ENCODE measurements at regions not wholly inside any gene's neighbourhood (a gene's known extent, or its start where the extent isn't known, plus 50 kb on each side); places are given as distances from the start of the nearest gene placed in this dataset.

DNA sequence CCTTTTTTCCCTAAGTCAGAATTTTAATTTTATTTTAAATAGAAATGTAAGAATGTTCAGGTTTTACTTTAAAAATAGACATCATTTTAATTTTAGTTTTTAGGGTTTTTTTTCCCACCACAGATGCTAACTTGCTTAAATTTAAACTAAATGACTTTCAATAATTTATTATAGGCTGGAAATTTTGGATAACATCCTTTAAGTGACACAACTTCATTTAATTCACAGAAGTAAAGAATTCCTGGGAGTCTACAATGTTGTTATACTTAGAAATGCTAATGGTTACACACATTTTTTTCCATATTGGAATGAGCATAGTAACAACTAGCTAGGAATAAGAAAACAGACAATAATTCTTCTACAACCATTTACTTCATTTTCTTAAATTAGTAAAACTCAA is 90.5 kb upstream of the PDE10A start:
- no peak for DNase-seq (ENCODE audit: low read depth)

DNA sequence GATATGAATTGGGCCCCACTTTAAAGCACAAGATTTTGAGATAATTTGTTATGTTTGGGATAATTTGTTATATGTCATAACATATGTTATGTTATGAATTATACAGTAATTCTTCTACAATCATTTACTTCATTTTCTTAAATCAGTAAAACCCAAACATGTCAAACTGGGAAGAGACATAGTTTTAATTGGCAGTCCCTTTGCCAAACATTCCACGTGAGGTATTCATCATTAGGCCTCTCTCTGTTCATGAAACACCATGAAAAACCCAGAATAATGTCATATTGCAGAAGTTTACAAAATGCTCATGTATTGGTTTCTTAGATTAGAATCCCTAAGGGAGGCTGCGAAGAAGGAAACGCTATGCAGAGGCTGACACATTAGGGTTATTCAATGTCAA is 89.4 kb upstream of the PDE10A start:
- DNase-seq (ENCODE audit: low read depth), result no peak

DNA sequence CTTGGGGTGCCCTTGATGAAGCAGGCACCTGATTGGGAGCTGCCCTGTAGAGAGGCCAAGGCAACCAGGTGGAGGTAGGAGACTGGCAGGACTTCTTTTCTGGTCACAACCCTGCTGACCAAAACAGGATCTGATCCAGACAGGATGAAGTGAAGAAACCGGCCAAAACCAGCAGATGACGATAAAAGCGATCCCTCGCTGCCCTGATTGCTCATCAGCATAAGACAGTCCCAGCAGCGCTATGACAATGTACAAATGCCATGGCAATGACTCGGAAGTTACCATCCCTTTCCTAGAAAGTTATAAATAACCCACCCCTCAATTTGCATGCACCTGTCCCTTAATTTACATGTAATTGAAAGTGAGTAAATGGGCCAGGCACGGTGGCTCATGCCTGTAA is 88.4 kb upstream of the PDE10A start:
- no peak for DNase-seq (ENCODE audit: low read depth)

DNA sequence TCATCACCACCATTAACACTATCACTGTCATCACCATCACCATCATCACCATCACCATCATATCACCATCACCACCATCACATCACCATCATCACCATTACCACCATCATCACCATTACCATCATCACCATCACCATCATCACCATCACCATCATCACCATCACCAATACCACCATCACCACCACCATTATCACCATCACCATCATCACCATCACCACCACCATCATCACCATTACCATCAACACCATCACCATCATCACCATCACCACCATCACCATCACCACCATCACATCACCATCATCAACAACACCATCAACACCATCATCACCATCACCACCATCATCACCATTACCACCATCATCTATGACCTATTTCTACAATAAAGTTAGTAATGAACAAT is 86.1 kb upstream of the PDE10A start:
- no peak for DNase-seq (ENCODE audit: low read depth)

DNA sequence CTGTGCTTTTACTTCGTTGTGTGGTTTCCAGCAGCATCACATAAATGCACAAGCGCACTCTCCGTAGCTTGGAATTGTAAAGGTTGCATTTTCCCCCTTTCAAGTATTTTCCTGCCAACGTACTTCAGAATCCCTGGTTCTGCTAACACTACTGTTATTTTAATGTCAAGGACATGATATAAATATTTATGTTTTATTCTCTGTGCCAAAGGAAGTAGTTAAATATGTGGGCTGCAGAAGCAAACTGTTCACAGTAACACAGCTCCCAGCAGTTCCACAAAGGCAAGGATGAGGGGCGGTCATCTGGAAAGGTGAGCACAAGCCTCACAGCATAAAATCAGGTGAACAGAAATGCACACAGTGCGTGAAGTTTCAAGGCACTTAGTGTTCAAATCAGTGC is 85.3 kb upstream of the PDE10A start:
- DNase-seq (ENCODE audit: low read depth), result no peak

DNA sequence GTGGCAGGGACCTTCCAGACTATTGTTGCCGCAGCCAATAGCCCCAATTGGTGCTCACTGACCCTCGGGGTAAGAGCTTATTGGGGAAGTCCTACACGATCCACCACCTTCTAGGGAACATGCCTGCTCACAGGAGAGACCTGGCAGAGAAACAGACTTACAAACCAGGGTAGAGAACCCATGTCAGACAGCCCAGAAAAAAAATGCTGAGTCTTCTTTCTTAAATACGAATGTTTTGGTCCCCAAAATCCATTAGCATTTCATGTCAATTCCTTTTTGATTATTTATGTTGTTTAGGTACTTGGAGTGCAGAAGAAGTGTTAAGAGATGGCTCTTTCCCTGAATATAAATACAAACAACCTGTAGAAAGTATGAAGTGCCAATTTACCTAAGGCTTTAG is 84.9 kb upstream of the PDE10A start:
- no peak for DNase-seq (ENCODE audit: low read depth)

DNA sequence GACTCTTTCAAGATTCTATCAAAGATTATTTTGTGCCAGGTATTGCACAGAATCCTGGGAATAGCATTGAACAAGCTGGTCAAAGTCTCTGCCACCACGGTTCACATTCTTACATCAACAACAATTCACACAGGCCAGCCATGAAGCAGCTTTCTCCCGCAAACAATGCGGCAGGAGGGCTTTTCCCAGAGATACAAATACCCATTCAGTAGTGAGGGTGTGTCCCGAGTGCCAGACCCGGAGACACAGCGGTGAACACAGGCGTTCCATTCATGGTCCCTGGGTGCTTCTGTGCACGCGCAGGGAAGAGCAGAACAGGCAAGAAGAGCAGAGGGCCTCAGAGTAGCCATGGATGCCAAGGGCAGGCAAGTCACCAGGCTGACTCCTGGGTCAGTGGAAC is 83.3 kb upstream of the PDE10A start:
- DNase-seq (ENCODE audit: low read depth), result no peak

DNA sequence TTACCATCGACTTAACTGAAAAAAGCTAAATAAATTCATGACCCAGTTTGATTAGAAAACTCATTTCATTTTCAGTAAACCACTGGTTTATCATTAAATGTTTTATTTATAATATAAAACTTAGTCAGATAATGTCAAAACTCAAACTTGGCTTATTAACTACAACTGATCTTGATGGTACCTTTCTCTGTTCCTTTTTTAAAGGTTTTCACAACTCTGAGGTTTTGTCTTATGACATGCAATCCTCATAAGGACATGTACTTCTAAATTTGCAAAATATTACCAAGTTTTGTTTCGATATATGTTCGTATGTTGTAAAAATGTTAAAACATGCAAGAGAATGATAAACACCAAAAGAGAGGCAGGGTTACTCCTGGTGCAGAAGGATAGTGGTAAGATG is 82.5 kb upstream of the PDE10A start:
- DNase-seq (ENCODE audit: low read depth), result no peak

DNA sequence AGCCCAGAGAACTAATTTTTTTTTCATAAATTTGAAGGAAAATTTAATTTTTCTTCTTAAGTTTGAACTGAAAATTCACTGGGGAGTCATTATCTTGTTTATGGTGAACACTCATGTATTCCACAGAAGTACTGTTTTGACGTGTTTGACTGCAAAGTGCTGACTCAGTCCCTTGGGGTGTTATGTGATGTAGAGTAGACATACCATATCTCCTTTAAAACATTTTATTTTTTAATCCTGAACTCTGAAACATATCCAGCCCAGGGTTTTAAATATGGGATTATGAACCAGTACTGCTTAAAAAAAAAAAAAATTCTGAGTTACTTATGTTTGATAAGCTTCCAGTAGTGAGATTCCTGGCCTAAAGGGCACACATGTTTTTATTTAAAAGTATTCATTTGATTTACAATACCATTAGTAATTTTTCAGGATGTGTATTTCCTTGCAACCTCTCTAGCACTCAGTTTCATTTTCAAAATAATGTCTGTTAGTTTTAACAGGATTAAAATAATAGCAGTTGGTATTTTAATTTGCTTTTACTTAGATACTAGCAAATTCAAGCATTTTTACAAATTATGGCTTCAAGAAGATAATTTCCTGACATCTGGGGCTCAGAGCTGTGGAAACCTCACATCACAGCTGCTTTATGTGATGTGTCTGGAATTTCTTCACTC is 81.7 kb upstream of the PDE10A start:
- no peak for DNase-seq (ENCODE audit: low read depth)

DNA sequence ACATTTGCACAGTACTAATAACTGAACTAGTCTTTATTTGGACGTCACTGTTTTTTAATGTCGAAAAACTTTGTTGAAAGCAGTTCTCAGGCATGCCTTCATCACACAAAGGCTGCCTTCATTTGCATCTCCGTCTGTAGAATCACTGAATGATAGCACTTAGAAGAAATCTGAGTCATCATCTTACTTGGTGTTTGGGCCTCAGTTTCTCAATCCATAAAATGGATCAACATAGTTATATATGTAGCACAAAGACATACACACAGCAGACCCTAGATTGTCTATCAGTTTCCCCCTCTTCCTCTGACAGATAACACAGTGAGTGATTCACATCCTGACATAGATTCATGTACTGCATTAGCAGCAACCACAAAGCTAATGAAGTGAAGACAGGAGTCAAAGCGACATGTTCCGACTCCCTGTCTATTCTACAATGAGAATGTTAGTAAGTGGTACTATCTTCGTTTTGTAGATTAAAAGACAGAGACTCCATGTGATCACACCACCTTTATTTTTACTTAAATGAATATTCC is 80.4 kb upstream of the PDE10A start:
- DNase-seq (ENCODE audit: low read depth), result no peak

DNA sequence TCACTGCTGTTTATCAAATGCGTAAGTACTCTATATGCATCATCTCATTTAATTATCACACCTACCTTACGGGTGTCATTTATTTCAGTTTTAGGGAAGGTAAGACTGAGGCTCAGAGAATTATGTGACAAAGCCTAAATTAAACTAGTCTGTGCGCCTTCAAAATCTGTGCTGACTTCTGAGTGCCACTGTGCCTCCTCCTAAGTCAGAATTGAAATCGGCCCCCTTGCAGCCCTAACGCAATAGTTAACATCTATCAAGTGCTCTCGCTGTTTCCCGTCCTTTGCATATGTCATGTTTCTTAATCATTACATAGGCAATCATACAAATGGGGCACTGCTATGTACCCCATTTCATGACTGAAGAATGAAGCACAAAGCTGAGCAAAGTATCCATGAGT is 79.0 kb upstream of the PDE10A start:
- no peak for DNase-seq (ENCODE audit: low read depth)

DNA sequence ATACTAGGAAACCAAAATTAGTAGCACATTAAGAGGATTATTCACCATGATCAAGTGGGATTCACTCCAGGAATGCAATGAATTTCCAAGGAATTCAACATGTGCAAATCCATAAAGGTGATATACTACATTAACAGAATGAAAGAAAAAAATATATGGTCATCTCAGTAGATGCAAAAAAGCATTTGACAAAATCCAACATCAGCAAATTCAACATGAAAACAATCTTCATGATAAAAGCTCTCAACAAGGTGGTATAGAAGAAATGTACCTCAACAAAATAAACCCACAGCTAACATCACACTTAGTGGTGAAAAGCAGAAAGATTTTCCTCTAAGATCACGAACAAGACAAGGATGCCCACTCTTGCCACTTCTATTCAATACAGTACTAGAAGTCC is 74.4 kb upstream of the PDE10A start:
- no peak for DNase-seq (ENCODE audit: low read depth)

DNA sequence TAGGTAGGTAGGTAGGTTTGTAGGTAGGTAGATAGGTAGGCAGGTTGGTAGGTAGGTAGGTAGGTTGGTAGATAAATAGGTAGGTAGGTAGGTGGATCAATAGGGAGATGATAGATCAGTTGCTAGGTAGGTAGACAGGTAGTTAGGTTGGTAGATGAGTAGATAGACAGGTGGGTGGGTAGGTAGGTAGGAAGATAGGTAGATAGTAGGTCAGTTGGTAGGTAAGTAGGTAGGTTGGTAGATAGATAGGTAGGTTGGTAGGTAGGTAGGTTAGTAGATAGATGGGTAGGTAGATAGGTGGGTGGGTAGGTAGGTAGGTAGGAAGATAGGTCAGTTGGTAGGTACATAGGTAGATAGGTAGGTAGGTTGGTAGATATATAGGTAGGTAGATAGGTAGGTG is 72.0 kb upstream of the PDE10A start:
- no peak for DNase-seq (ENCODE audit: low read depth)

DNA sequence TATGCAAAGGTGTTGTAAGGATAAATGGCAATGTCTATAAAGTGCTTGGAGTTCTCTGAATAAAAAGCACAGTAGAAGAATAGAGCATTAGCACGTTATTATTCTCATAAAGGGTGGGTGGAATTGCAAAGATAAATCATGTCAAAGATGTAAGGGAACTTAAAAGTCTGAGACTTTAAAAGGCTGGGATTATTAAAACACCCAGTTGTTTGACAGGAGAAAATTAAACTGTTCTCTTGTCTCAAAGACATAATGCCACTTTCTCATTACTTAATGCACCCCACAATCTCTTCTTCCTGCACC is 70.4 kb upstream of the PDE10A start:
- no peak for DNase-seq (ENCODE audit: low read depth)

DNA sequence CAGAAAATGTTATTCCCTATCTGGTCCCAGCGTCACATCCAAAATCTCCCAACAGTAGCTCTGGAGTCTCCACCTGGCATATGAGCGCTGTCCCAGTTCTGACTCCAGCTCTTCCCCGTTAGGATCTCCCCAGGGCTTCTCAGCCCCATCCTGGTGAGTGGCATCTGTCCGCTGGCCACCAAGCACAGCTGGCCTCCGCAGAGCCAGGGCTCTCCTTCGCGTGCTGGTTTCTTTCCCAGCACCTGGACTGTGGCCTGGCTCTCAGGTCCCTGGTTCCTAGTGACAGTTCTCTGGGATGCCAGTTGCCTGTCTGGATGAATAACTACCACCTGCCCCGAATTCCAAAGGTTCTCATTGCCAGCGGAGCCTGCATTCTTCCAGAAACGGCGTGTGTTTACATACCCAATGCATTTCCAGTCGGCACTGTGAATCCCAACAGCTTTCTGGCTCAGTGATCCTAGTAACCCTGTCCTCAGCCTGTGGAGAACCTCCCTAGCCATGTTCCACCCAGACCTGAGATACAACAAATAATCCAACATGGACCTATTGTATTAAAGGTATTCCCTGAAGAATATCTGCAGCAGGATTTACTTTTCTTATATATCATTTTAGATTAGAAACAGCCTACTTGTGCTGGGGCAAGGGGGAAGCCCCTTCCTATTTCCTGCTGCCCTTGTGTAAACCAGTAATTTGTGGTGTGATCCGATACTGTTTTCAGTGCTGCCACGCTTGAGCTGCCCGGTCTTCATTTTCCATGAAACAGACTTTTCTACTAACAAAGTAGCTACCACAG is 69.9 kb upstream of the PDE10A start:
- DNase-seq (ENCODE audit: low read depth), result no peak

DNA sequence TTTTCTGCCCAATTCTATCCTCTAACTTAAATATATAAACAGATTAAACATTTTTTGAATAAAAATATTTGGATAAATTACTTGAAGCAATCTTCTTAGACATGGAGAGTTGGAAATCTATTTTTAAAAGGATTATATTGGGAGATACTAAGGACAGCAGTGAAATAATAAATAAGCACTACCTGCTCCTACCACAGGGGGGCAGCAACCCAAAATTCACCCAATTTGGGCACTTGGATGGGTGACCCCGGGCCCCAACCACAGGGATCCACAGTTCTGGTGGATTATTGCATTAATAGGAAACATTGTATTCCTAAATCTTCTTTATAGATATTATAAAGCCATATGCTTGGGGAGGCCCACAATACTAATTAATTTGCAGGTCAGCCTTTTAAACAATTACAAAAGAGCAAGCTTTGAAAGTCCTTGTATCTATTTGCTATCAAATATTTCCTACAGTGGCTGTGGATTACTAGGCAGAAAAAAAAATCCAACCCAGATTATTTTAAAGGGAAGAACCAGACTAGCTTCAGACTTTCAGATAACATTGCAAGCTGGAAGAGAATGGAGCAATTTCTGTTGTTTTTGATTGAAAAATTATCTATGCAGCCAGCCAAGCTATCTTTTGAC is 66.4 kb upstream of the PDE10A start:
- DNase-seq (ENCODE audit: low read depth), result peak; percentile 3

DNA sequence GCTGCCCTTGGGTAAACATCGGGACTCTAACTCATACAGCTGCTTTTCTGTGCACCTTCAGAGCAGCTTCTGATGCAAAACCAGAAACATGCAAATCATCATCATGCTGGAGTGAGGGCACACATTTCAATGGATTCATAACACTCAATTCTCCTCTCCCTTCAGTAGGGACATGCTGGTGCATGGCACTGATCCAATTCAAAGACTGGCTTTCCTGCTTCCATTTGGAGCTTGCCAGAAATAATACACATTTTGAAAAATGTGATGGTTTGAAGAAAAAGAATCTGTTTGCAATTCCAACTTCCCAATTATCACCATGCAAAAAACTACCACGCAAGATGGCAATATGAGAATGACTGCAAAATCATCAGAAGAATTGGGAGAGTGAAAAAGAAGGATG is 65.2 kb upstream of the PDE10A start:
- DNase-seq (ENCODE audit: low read depth), result no peak

DNA sequence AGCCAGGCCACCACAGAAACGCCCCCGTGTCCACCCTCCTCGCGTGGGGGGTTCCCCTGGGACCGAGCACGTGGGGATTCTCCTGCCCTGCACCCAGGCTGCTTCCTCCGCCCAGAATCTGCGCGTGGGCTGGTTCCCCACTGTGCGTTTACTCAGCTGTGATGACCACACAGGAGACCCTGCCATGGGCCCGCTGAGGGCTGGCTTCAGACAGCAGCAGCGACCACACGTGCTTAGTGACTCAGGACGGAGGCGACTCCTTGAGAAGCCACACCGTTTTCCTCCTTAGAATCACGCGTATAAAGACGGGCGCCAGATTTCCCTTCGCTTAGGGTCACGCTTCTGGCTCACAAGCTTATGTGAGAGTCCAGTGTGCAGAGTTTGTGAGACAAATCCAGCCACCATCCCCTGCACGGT is 63.9 kb upstream of the PDE10A start:
- no peak for DNase-seq (ENCODE audit: low read depth)

DNA sequence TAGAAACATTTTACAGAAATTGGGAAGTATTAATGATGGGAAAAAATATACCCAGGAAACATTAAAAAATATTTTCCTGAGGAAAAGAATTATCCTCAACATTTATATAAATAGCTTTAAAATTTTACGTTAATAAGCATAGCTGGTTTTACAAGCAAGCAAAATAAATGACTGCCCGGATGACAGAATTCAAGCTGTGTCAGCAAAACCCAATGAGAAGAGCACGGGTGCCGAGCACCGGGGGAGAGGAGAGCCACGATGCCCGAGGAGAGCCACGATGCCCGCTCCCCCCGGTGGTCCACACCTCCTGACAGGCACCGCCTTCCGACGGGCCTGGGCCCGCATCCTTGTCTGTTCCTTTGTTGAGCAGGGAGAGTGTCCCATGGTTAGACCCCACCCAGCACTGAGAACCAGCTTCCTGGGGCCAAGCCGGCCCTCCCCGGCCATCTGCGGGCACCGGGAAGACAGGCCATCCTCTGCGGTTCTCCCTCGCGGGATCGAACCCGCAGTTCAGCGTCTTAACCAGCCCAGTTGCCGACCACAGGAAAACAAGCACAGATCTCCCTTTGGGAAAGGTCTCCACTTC is 63.3 kb upstream of the PDE10A start:
- DNase-seq (ENCODE audit: low read depth), result no peak

DNA sequence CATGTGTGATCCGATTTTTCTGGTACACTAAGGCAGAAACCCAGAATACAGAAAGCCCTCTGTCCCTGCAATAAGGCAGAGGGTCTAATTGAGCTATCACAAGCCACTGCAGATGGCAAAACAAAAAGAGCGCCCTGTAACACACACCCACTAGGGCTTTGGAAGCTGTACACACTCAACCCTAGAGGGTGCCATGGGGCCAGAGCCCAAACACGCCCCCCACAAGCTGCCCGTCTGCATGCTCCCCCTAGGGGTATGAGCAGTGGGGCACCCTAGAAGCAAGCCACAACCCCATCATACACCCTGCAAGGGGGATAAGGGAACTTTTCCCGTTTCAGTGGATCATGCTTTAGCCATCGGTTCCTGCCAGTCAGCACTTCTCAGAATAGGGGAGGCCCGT is 62.2 kb upstream of the PDE10A start:
- DNase-seq (ENCODE audit: low read depth), result no peak

DNA sequence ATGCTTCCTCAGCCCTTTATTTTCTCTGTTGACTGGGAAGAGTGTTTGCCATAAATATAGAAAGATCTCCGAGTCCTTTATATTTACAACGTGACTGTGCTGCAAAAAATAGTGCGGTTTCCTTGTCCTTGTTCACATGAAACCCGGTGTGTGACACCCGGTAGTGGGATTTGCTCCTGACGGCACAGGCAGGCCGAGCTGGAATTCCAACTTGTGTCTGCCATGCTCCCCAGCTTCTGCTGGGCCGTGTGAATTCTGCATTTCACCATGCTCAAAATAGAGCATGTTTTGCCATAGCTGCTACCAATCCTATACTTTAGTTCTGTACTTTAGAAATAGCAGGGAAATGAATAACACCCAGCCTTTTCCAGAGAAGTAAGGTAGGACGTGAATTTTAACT is 60.3 kb upstream of the PDE10A start:
- no peak for DNase-seq (ENCODE audit: low read depth)

DNA sequence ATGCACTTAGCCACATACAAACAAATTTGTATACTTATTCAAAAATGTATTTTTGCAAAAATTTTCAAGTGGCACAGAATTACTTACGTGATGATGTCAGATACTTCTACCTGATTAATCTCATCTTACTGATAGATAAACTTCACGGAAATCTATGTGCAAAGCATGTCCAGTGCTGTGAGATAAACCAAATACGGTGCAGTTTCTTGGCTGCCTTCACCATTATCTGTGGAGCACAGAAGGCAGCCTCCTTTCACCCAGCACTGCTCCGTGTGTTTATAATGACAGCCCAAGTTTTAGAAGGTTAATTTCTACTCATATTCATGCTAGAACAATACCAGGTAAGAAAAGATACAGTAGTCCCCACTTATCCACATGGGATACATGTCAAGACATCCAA is 59.0 kb upstream of the PDE10A start:
- no peak for DNase-seq (ENCODE audit: low read depth)

DNA sequence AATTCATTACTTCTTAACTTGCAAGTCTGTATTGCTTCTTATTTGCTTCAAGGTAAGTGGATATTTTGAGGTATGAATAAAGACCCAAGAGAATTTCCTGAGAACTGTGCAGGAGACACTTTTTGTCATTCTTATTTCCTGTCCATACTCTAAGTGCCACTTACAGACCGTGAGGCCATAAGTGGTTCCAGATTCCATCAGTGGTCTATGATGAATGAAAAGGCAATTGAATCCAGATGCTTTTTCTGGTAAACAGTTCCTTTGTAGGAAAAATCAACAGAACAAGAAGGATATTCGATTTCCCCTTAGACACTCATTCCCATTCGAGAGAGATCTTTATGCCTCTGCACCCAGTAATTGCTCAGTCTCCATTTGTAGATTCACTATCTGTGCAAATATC is 58.3 kb upstream of the PDE10A start:
- DNase-seq (ENCODE audit: low read depth), result no peak
